ENCODE measurements at regions not wholly inside any gene's neighbourhood (a gene's known extent, or its start where the extent isn't known, plus 50 kb on each side); places are given as distances from the start of the nearest gene placed in this dataset.

DNA sequence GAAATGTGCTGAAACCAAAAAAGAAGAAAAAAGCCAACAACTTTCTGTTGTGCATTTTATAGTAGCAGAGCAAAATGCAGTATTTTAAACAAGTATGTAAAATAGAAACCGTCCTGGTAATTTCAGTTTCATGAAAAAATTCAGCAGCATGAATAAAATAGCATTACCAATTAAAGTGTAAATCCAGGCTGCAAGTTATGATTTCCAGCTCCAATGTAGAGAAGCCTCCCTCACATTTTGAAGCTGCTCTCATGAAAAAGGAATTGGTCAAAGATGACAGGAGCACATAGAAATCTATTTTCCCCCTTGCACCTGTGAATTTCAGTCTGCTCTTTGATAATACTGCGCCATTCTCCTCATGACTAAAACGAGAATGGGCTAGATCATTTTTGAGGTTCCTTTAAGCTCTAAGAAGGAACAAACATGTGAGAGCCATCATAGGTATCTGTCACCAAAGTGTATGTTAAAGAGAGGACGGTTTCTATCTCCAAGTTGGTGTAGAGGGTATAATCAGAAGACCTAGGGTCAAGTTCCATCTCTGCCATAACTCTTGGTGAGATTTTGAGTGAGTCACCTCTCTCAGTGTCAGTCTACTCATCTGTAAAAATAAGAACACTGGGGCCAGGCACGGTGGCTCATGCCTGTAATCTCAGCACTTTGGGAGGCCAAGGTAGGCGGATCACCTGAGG lies 107.5 kb downstream of the MTPAP start:
- TF ChIP-seq, protein P1, sequence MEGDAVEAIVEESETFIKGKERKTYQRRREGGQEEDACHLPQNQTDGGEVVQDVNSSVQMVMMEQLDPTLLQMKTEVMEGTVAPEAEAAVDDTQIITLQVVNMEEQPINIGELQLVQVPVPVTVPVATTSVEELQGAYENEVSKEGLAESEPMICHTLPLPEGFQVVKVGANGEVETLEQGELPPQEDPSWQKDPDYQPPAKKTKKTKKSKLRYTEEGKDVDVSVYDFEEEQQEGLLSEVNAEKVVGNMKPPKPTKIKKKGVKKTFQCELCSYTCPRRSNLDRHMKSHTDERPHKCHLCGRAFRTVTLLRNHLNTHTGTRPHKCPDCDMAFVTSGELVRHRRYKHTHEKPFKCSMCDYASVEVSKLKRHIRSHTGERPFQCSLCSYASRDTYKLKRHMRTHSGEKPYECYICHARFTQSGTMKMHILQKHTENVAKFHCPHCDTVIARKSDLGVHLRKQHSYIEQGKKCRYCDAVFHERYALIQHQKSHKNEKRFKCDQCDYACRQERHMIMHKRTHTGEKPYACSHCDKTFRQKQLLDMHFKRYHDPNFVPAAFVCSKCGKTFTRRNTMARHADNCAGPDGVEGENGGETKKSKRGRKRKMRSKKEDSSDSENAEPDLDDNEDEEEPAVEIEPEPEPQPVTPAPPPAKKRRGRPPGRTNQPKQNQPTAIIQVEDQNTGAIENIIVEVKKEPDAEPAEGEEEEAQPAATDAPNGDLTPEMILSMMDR (IDR thresholded peaks at IDR 0.05; ENCODE audit: extremely low read depth in 1 of 2, insufficient read depth in 1 of 2, low read depth in 1 of 2, low read length in 2 of 2), result no peak
- TF ChIP-seq POLR2AphosphoS5 (IDR thresholded peaks at IDR 0.05; ENCODE audit: insufficient read depth, low read depth, low read length) (no peak), POLR2A (IDR thresholded peaks at IDR 0.05; ENCODE audit: low read depth, low read length) (no peak), EZH2 (IDR thresholded peaks at IDR 0.05; ENCODE audit: borderline replicate concordance, low read depth, low read length, severe bottlenecking) (no peak), MYC (IDR thresholded peaks at IDR 0.05; ENCODE audit: low read depth, low read length) (no peak)

All from endothelial cell of umbilical vein (primary cell).